PC-3 (cell line): ENCODE measurements at regions not wholly inside any gene's neighbourhood (a gene's known extent, or its start where the extent isn't known, plus 50 kb on each side); places are given as distances from the start of the nearest gene placed in this dataset.
"Not testable (repeated sequence)": the region's sequence is repeated elsewhere in the genome, so short reads cannot be mapped to it uniquely, and the experiment has no call there.

Source experiments
- ATAC-seq: fragments of 200-7000 bp; cut with Tn5 transposase; 2 replicates; pipeline ENCODE4 v1.9.1; 2020; ENCODE audit warnings: mild to moderate bottlenecking, moderate library complexity
- BruUV-seq: library from RNA; stranded (reverse); fragments of 400-500 nt; replicated peaks from 2 replicates; lab custom pipeline; 2021; lab: Mats Ljungman, UMichigan
- CTCF ChIA-PET: fragments of 300-600 bp; sonication (Branson Sonifier 250); formaldehyde crosslinking; loops from one replicate; lab custom pipeline; 2022; ENCODE audit warnings: antibody characterized with exemption; lab: Charles Lee
- POLR2A ChIA-PET: fragments of 300-600 bp; sonication (Branson Sonifier 250); formaldehyde crosslinking; loops from one replicate; lab custom pipeline; 2022; ENCODE audit warnings: antibody characterized with exemption; ENCODE audit not compliant: unreplicated experiment; lab: Charles Lee
- DNase-seq: peaks from one replicate; pipeline ENCODE4 v3.0.0-alpha.2; 2015
- H2AFZ ChIP-seq: fragments of 300-600 bp; sonication (generic); 2 replicates; pipeline ENCODE4 v1.6.0; 2016; ENCODE audit warnings: antibody characterized with exemption, low read length
- H3F3A ChIP-seq: fragments of 300-600 bp; sonication (generic); one replicate; pipeline ENCODE4 v1.6.0; 2017; ENCODE audit warnings: antibody characterized with exemption, low read length, control low read depth, mild to moderate bottlenecking; ENCODE audit not compliant: unreplicated experiment
- H3K27ac ChIP-seq: fragments of 300-600 bp; sonication (generic); 2 replicates; pipeline ENCODE4 v1.5.1; 2016; ENCODE audit warnings: mild to moderate bottlenecking, low read length
- H3K27me3 ChIP-seq: fragments of 300-600 bp; sonication (generic); 2 replicates; pipeline ENCODE4 v1.6.1; 2016; ENCODE audit warnings: low read length, mixed read lengths
- H3K36me3 ChIP-seq: fragments of 300-600 bp; sonication (generic); 2 replicates; pipeline ENCODE4 v1.6.1; 2016; ENCODE audit warnings: low read depth, mixed run types, low read length, mixed read lengths
- H3K4me1 ChIP-seq: fragments of 300-600 bp; sonication (generic); 2 replicates; pipeline ENCODE4 v1.5.1; 2016; ENCODE audit warnings: low read length; ENCODE audit not compliant: insufficient read depth
- H3K4me2 ChIP-seq: fragments of 300-600 bp; sonication (generic); 2 replicates; pipeline ENCODE4 v1.6.0; 2016; ENCODE audit warnings: low read length
- H3K4me3 ChIP-seq: fragments of 300-600 bp; sonication (generic); 2 replicates; pipeline ENCODE4 v1.5.1; 2016; ENCODE audit warnings: mild to moderate bottlenecking, low read length, mixed read lengths
- H3K79me2 ChIP-seq: fragments of 300-600 bp; sonication (generic); 2 replicates; pipeline ENCODE4 v1.6.1; 2017; ENCODE audit warnings: low read length, mixed read lengths
- H3K9ac ChIP-seq: fragments of 300-600 bp; sonication (generic); 2 replicates; pipeline ENCODE4 v1.6.0; 2016; ENCODE audit warnings: mild to moderate bottlenecking, low read length
- H3K9me2 ChIP-seq: fragments of 300-600 bp; sonication (generic); replicated peaks from 2 replicates; pipeline ENCODE4 v1.6.1; 2016; ENCODE audit warnings: mixed run types, low read length, mixed read lengths
- H3K9me3 ChIP-seq: fragments of 300-600 bp; sonication (generic); 2 replicates; pipeline ENCODE4 v1.6.1; 2016; ENCODE audit warnings: low read length, mixed read lengths
- H4K20me1 ChIP-seq: fragments of 300-600 bp; sonication (generic); 2 replicates; pipeline ENCODE4 v1.6.1; 2016; ENCODE audit warnings: low read length, mixed read lengths
- intact Hi-C: fragments of 100-400 bp; cut with micrococcal nuclease; formaldehyde crosslinking; loops from 2 replicates; pipeline ENCODE4 v1.9.0; 2023

DNA sequence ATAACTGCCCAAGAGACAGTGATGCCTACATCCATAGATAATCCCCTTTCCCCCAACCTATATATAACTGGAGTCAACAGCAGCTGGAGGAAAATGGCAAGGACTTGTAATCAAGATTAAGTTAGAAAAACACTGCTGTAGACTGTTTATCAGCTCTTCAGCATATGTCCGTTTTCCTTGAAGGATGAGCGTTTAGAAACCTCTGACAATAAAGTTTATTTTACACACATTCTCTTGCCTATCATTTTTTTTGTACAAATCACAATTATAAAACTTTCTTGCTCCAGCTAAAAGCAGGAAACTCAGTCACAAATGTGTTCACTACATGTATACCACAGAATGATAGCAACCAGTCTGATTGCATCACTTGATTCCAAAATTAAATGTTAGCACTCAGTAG lies 50.8 kb downstream of the PPIAL4G start:
- H3K27ac ChIP-seq, DNase-seq, H3K9me3 ChIP-seq, H3K36me3 ChIP-seq, H3K79me2 ChIP-seq, H3K9me2 ChIP-seq, ATAC-seq, H3K9ac ChIP-seq, POLR2A ChIA-PET, H3K4me3 ChIP-seq, H2AFZ ChIP-seq, H4K20me1 ChIP-seq, H3F3A ChIP-seq, H3K27me3 ChIP-seq, intact Hi-C loops, H3K4me2 ChIP-seq, BruUV-seq, CTCF ChIA-PET: not testable (repeated sequence)
- H3K4me1 ChIP-seq, result peaks cover 11% of the 10 kb centered on the region

DNA sequence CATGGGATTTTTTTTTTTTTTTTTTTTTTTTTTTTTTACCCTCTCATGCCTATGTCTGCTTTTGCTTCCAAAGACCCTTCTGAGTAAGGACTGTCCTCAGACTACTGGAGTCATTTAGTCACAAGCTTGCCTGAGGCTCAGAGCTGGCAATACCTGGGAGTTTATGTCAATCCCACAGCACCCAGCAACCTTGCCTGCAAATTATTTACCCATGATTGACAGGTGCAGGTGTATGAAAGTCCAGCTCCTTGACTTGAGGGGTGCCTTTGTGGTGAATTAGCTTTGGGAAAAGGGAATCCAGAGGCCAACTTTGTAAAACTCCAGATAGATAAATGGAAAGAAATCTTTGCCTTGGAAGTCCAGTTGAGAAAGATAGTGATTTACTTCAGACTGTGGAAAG lies 53.2 kb downstream of the PPIAL4G start:
- H2AFZ ChIP-seq, H3F3A ChIP-seq, POLR2A ChIA-PET, H3K9me2 ChIP-seq, H3K27ac ChIP-seq, H3K27me3 ChIP-seq, BruUV-seq, H3K9me3 ChIP-seq, H3K36me3 ChIP-seq, H3K9ac ChIP-seq, H3K4me2 ChIP-seq, intact Hi-C loops, ATAC-seq, CTCF ChIA-PET, H3K4me3 ChIP-seq, H4K20me1 ChIP-seq, DNase-seq, H3K79me2 ChIP-seq: not testable (repeated sequence)
- peaks cover 22% of the 10 kb centered on the region for H3K4me1 ChIP-seq

DNA sequence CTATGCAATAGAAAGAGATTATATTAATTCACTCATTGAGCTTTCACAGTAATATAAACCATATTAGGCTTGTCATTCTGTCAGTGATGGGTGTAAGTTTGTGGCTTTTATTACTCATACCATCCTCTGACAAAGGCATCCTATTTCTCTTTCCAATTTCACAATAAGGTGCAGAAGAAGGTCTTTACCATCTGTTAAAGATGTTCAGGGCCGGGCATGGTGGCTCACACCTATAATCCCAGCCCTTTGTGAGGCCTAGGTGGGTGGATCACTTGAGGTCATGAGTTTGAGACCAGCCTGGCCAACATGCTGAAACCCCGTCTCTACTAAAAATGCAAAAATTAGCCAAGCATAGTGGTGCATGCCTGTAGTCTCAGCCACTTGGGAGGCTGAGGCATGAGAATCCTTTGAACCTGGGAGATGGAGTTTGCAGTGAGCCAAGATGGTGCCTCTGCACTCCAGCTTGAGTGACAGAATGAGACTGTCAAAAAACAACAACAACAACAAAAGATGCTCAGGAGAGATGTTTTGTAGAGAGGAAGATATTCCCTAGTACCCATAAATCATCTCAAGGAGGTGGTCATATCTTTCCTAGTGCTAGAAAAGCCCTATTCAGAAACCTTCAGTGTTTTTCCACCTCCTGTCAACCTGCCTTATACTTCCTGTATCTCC lies 56.0 kb downstream of the PPIAL4G start:
- H3K4me3 ChIP-seq, H2AFZ ChIP-seq, POLR2A ChIA-PET, intact Hi-C loops, CTCF ChIA-PET, H3K36me3 ChIP-seq, H3K79me2 ChIP-seq, H3F3A ChIP-seq, H3K27ac ChIP-seq, H3K9ac ChIP-seq, H3K9me2 ChIP-seq, H4K20me1 ChIP-seq, H3K9me3 ChIP-seq, BruUV-seq, H3K27me3 ChIP-seq: not testable (repeated sequence)
- Histone ChIP-seq H3K4me2 (peak overlapping the region; percentile 6; the same call in 1 of the 2 replicates), H3K4me1 (peaks cover 40% of the 10 kb centered on the region)
- ATAC-seq, result peak; percentile 33
- DNase-seq, result peak; percentile 67

DNA sequence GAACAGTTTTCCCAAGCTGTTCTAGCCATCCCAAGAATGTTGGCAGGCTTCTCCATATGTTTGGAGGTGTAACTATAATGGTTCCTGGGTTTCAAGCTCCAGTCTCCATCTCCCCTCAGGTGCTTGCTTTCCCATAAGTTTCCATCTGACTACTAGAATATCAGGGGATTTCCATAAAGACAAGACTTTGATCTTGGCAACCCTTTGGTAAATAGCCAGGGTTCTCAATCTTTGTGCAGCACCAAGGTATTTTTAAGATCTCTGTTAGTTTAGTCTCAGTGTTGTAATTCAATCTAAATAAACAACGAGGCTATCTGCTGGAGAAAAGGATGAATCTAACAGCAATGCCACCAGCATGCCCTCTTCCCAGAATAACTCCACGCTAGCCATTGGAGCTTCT lies 56.7 kb downstream of the PPIAL4G start:
- H3K9me2 ChIP-seq, H3F3A ChIP-seq, H3K9ac ChIP-seq, H2AFZ ChIP-seq, H3K9me3 ChIP-seq, intact Hi-C loops, H3K79me2 ChIP-seq, H4K20me1 ChIP-seq, DNase-seq, POLR2A ChIA-PET, H3K36me3 ChIP-seq, BruUV-seq, H3K4me3 ChIP-seq, CTCF ChIA-PET, H3K27ac ChIP-seq, H3K27me3 ChIP-seq, ATAC-seq: not testable (repeated sequence)
- Histone ChIP-seq H3K4me2 (peak overlapping the region; percentile 6; the same call in 1 of the 2 replicates), H3K4me1 (peaks cover 40% of the 10 kb centered on the region)

DNA sequence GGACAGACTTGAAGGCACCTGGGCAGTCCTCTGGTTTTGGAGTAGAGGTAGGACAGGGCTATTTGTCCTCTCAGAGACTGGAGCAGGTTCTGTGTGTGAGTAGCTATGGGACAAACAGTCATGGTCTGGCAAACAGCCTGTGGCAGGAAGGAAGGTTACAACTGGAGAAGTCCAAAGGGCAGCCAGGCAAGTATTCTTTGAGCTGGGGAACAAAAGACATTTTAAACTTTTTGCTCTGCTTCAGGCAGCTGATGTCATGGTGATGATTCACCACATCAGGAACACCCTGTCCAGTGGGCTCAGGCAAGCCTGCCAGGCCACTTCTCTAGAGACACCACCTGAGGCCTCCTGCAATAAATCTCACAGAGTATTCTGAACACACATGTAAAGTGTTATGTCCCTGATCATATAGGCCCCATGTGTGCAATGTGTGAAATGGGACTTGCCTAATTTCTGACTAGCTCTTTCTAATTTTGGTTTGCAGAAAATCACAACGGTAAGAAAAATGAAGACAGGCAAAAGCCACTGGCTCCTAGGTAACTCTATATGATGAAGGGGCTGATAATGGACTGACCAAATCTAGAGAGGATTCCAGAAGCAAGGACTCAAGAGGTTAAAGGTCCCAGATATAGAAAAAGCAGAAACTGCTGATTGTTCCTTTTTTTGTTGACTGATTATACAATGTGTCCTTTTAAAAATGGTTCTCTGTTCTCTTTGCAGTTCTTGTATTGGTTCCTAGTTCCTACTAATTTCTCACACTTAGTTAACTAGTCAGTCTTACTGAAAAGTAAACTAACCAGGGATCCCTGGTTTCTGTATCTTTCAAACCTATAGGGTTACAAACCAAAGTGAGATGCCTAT lies 58.7 kb downstream of the PPIAL4G start:
- H3K36me3 ChIP-seq, H2AFZ ChIP-seq, H3K4me3 ChIP-seq, H3K9me2 ChIP-seq, H4K20me1 ChIP-seq, CTCF ChIA-PET, intact Hi-C loops, H3K27me3 ChIP-seq, BruUV-seq, H3K79me2 ChIP-seq, H3K9me3 ChIP-seq, H3F3A ChIP-seq: not testable (repeated sequence)
- Histone ChIP-seq H3K4me1 (peaks cover 40% of the 10 kb centered on the region), H3K27ac (peak overlapping the region; percentile 75), H3K9ac (peak overlapping the region; percentile 13; the same call in 1 of the 2 replicates), H3K4me2 (peak overlapping the region; percentile 63)
- POLR2A ChIA-PET, result interaction anchor here (1.0 kb wide), 1 partner anchor 36 kb away, joined by 4 read pairs; no protein-coding TSS in a partner anchor
- ATAC-seq (peak; percentile 98), DNase-seq (peak; percentile 99)

DNA sequence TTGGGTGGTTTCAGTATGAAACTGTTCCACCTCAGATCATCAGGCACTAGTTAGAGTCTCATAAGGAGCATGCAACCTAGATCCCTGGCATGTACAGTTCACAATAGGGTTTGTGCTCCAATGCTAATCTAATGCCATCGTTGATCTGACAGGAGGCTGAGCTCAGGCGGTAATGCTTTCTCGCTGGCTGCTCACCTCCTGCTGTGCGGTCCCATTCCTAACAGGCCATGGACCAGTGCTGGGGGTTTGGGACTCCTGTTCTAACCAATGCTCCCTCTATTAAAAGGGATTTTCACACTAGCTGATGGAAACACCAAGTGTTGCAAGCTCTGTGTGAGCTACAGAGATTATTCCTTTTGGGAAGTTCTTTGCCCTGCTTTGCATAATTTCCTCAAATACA lies 60.2 kb downstream of the PPIAL4G start:
- BruUV-seq, intact Hi-C loops, H3K36me3 ChIP-seq, H2AFZ ChIP-seq, H3K27ac ChIP-seq, H3F3A ChIP-seq, CTCF ChIA-PET, H3K9ac ChIP-seq, DNase-seq, H3K79me2 ChIP-seq, H4K20me1 ChIP-seq, H3K4me2 ChIP-seq, H3K27me3 ChIP-seq, H3K4me3 ChIP-seq, POLR2A ChIA-PET, H3K9me2 ChIP-seq, ATAC-seq, H3K9me3 ChIP-seq: not testable (repeated sequence)
- H3K4me1 ChIP-seq, result peaks cover 40% of the 10 kb centered on the region
